ENCODE measurements at regions not wholly inside any gene's neighbourhood (a gene's known extent, or its start where the extent isn't known, plus 50 kb on each side); places are given as distances from the start of the nearest gene placed in this dataset.

DNA sequence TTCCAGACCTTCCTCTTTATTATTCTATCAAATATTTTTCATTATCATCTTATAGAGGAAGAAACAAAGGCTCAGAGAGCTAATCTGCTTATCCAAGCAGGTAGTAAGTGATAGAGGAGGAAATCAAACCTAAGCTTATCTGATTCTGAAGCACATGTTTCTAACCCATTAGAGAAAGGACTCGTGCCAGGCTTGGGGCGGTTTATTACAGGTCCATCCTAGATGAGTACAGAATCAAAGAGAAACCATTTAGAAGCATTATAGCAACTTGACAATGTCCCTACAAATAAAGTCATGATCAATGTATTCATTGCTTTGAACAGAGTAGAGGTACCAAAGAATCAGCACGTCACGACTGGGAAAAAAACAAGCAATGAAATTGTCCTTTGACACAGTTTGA, 303.0 kb downstream of the CYRIA start:
- no peak overlapping the region for H3K4me3 ChIP-seq (ENCODE audit: low read depth, low read length)
- H2AFZ ChIP-seq: no peak overlapping the region
- H3K27me3 ChIP-seq (ENCODE audit: control insufficient read depth, insufficient read depth, low read length): no peaks in the 10 kb centered on the region
- TF ChIP-seq, protein P1, sequence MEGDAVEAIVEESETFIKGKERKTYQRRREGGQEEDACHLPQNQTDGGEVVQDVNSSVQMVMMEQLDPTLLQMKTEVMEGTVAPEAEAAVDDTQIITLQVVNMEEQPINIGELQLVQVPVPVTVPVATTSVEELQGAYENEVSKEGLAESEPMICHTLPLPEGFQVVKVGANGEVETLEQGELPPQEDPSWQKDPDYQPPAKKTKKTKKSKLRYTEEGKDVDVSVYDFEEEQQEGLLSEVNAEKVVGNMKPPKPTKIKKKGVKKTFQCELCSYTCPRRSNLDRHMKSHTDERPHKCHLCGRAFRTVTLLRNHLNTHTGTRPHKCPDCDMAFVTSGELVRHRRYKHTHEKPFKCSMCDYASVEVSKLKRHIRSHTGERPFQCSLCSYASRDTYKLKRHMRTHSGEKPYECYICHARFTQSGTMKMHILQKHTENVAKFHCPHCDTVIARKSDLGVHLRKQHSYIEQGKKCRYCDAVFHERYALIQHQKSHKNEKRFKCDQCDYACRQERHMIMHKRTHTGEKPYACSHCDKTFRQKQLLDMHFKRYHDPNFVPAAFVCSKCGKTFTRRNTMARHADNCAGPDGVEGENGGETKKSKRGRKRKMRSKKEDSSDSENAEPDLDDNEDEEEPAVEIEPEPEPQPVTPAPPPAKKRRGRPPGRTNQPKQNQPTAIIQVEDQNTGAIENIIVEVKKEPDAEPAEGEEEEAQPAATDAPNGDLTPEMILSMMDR (IDR thresholded peaks at IDR 0.05): no peak
- H3K79me2 ChIP-seq: no peaks in the 10 kb centered on the region
- no peaks in the 10 kb centered on the region for H3K9me3 ChIP-seq (ENCODE audit: control insufficient read depth, low read length)
- H3K9ac ChIP-seq: no peak overlapping the region
- no peak overlapping the region for H3K4me2 ChIP-seq (ENCODE audit: low read length)
- H3K4me1 ChIP-seq: no peaks in the 10 kb centered on the region
- H3K36me3 ChIP-seq (ENCODE audit: control insufficient read depth, insufficient read depth, low read length): no peaks in the 10 kb centered on the region
- H3K27ac ChIP-seq: no peak overlapping the region

DNA sequence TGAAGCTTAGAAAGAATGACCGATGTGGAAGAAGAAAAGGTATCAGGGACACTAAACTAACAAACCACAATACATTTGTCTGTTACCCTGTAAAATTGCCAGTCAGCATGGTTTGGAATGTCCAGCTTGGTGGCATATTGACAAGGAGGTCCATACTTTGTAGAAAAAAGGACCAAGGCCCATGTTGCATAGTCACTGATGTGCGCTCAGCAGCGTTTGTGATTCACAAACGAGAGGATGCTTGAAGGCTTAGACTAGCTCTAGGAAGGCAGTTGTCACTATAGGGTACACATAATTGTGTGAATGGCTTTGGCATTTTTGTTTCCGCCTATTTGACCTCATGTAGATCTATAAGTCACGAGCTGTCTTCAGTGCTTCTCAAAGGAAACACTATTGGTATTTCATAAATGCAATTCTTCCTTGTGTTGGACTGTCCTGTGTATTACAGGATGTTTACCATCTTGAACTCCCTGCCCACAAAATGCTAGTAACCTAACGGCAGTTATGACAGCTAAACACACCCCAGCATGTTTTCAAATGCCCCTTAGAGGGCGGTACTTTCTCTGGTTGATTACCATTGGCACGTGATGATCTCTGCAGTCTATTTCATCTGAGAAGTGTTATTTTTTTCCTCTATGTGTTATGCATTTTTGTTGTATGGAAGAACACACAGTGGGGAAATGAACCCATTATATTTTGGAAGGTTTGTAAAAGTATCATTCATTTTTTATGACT, 304.2 kb downstream of the CYRIA start:
- no peaks in the 10 kb centered on the region for H3K36me3 ChIP-seq (ENCODE audit: control insufficient read depth, insufficient read depth, low read length)
- TF ChIP-seq, protein P1 (IDR thresholded peaks at IDR 0.05): no peak
- no peaks in the 10 kb centered on the region for H3K79me2 ChIP-seq
- no peaks in the 10 kb centered on the region for H3K27me3 ChIP-seq (ENCODE audit: control insufficient read depth, insufficient read depth, low read length)
- no peak overlapping the region for H3K9ac ChIP-seq
- H3K4me2 ChIP-seq (ENCODE audit: low read length): no peak overlapping the region
- H2AFZ ChIP-seq: no peak overlapping the region
- H3K4me1 ChIP-seq: no peaks in the 10 kb centered on the region
- no peak overlapping the region for H3K27ac ChIP-seq
- H3K9me3 ChIP-seq (ENCODE audit: control insufficient read depth, low read length): no peaks in the 10 kb centered on the region
- no peak overlapping the region for H3K4me3 ChIP-seq (ENCODE audit: low read depth, low read length)

GRCh38 chr2:16359961-16360360, 305.7 kb downstream of the CYRIA start:
- TF ChIP-seq, protein P1 (IDR thresholded peaks at IDR 0.05): no peak
- no peaks in the 10 kb centered on the region for H3K4me1 ChIP-seq

GRCh38 chr2:16357188-16357587, 308.4 kb downstream of the CYRIA start:
- no peak overlapping the region for H2AFZ ChIP-seq
- TF ChIP-seq, protein P1 (IDR thresholded peaks at IDR 0.05): no peak
- no peaks in the 10 kb centered on the region for H3K9me3 ChIP-seq (ENCODE audit: control insufficient read depth, low read length)

More at GRCh38 chr2:16359961-16360360, 305.7 kb downstream of the CYRIA start:
- Histone ChIP-seq H3K36me3 (ENCODE audit: control insufficient read depth, insufficient read depth, low read length) (no peaks in the 10 kb centered on the region), H3K9me3 (ENCODE audit: control insufficient read depth, low read length) (no peaks in the 10 kb centered on the region), H3K79me2 (no peaks in the 10 kb centered on the region), H3K9ac (no peak overlapping the region), H2AFZ (no peak overlapping the region), H3K4me3 (ENCODE audit: low read depth, low read length) (no peak overlapping the region), H3K27me3 (ENCODE audit: control insufficient read depth, insufficient read depth, low read length) (no peaks in the 10 kb centered on the region), H3K4me2 (ENCODE audit: low read length) (no peak overlapping the region), H3K27ac (no peak overlapping the region)

GRCh38 chr2:16351541-16351940, 314.1 kb downstream of the CYRIA start:
- Histone ChIP-seq H3K4me3 (ENCODE audit: low read depth, low read length) (no peak overlapping the region), H2AFZ (no peak overlapping the region), H3K27ac (no peak overlapping the region), H3K9me3 (ENCODE audit: control insufficient read depth, low read length) (no peaks in the 10 kb centered on the region), H3K36me3 (ENCODE audit: control insufficient read depth, insufficient read depth, low read length) (no peaks in the 10 kb centered on the region), H3K4me2 (ENCODE audit: low read length) (no peak overlapping the region), H3K27me3 (ENCODE audit: control insufficient read depth, insufficient read depth, low read length) (no peaks in the 10 kb centered on the region), H3K79me2 (no peaks in the 10 kb centered on the region), H3K9ac (no peak overlapping the region), H3K4me1 (no peaks in the 10 kb centered on the region)
- TF ChIP-seq, protein P1 (IDR thresholded peaks at IDR 0.05): no peak

More at GRCh38 chr2:16357188-16357587, 308.4 kb downstream of the CYRIA start:
- no peaks in the 10 kb centered on the region for H3K27me3 ChIP-seq (ENCODE audit: control insufficient read depth, insufficient read depth, low read length)
- H3K4me2 ChIP-seq (ENCODE audit: low read length): no peak overlapping the region
- H3K9ac ChIP-seq: no peak overlapping the region
- H3K27ac ChIP-seq: no peak overlapping the region
- H3K79me2 ChIP-seq: no peaks in the 10 kb centered on the region
- no peaks in the 10 kb centered on the region for H3K36me3 ChIP-seq (ENCODE audit: control insufficient read depth, insufficient read depth, low read length)
- H3K4me3 ChIP-seq (ENCODE audit: low read depth, low read length): no peak overlapping the region
- H3K4me1 ChIP-seq: no peaks in the 10 kb centered on the region
